ENCODE measurements at regions not wholly inside any gene's neighbourhood (a gene's known extent, or its start where the extent isn't known, plus 50 kb on each side); places are given as distances from the start of the nearest gene placed in this dataset.

DNA sequence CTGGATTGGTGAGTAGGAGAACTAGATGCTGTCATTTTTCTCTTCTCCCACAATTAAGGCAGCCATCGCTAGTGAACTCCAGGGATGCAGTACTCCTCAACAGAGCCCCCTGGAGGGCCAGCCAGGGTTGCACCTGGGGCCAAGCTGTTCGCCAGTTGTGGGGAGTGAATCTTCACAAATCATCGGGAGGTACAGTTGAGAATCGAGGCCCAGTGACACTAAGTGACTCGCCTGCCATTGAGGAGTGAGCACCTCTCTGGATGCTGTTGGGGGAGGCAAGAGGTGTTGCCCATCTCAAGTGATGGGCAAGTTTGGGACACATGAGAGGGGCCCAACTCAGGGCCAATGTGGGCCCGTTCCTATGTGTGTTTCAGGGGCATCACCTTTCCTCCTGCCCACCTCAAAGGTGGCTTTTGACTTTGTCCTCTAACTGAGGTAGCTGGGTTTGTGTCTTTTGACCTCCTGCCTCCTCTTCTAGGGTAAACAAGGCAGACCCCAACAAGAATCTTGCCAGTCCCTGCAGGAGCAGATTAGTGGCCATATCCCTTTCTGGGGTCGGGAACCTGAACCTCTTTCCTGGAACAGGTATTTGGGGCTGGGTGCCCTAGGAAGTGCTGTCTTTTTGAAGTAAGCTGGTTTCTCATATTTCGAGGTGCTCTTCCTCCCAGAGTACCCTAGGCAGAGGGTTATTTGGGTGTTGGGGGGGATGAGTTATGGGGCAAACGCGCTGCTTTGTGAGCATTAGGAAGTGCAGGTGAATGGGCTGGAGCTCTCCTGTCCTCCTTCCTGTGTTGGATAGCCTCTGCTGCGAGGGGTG is 181.2 kb downstream of the MACROH2A1 start:
- no peak for DNase-seq

GRCh38 chr5:135216471-135217343 is 182.3 kb downstream of the MACROH2A1 start:
- no peak for DNase-seq

GRCh38 chr5:135215617-135216470 is 181.8 kb upstream of the PITX1 start:
- DNase-seq: no peak

DNA sequence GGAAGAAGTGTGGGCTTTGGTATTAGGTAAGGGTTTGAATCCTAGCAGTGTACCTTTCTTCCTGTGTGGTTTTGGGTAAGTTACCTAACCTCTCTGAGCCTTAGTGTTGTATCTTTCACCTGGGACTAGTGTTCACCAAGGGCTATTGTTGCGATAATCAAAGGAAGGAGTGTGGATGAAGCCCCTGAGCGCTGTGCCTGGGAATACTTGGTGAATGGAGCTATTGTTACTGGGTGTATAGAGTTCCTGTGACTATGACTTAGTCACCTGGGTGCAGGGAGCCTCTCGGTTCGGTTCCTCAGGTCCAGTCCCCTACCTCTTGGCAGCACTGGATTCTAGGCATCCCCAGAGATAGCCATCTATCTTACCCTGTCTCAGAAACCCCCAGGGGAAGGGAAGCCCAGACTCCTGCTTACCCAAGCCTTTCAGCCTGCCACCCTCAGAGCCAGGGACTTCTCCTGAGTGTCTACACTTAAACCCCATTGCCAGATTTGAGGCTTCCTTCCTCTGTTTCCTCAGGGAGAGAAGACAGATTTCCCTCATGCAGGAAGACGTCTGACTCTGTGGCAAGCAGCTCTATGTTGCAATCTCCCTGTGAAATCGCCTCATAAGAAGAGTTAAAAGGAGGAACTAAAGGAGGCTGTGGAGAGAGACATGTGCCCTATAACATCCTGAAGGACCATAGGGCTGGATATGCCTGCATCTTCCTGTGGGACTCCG is 181.0 kb upstream of the PITX1 start:
- no peak for DNase-seq

GRCh38 chr5:135213466-135214239 is 179.6 kb upstream of the PITX1 start:
- no peak for DNase-seq

- no peak for DNase-seq
These were observed 179.0 kb upstream of the PITX1 start for GRCh38 chr5:135213027-135213386.

DNA sequence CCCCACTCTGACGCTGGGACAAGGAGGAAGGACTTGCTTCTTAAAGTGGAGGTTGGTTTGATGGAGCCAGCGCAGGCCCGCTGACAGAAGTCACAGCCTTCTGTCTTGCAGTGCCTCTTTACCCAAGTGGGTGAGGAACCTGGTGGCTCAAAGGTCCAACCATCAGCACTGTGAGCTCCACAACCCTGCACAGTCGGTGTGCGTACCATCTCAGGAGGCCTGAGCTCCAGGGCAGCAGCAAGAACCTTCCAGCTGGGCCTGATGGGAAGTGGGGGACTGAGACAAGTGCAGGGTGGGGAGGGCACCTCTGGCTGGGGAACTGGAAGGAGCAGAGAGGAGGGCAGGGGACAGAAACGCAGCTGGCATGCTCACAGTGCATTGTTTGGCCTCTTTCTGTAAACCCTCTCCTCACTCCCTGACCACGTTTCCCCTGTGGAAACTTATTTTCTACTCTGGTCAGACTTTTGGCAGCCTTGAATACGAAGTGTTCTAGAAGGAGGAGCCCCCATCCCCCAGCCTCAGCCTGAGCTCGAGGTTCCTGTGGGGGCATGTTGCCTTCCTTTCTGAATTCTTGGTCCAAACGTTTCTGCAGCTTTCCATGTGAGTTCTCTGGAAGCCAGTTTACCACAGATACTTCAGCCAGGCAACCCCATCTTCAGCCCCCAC is 178.5 kb upstream of the PITX1 start:
- DNase-seq: no peak

GRCh38 chr5:135211791-135212190 is 177.8 kb upstream of the PITX1 start:
- DNase-seq: no peak

DNA sequence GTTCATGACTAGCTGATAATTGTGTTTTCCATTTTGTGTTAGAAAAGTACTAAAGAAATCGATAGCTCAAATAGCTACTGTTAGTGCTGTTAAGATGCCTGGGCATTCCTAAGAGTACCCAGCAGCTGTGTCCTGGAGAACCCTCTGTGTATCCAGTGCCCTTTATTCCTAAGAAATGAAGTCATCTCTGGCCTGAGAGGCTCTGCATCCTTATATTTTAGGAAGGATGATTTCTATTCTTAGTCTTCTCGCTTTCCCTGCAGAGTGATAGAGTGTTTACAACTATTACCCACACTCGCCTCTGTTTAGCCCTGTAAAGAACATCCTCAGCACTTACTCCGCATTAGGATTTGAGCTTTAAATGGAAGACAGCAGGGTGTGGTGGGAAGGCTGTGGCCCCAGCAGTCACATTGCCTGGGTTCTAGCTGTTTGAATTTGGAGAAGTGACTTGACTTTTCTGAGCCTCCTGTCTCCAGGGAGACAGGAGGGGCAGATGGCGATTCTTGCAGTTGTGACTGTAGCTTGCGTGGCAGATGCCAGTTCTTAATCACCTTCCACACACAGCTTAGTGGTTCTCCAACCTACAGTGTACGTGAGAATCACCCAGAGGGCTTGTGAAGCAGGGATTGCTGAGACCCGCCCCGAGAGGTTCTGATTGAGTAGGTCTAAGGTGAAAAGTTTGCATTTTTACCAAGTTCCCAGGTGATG is 177.2 kb upstream of the PITX1 start:
- DNase-seq: no peak

DNA sequence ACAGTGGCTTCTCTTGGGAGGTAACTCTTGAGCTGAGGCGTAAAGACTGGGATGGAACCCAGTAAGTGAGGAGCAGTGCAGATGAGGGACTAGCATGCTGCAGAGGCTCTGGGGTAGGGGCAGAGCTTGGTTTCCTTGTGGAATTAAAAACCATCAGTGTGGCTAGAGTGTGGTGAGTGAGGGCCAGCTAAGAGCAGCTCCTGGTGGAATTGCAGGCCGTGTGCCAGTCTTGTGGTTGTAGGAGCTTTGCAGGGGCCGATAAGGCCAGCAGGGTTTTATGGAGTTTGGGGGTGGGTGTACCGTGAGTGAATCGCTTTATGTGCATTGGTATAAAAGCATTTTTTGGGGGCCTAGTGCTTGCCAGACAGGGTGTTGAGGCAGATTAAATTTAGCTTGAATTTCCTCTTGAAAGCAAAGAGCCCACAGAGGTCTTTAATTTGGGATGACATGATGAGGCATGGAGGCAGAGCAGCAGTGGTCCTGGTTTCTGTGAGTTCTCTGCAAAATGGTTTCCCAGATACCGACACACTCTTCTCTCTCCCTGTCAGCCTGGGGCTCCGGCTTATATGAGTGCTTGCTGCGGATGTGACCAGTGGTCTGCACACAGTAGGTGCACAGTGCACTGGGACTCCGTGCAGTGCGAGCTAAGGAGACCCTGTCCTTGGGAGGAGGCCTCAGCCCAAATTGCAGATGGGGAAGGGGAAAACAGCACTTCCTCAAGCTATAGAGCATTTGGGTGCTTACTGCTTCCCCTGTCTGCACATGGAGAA is 176.4 kb upstream of the PITX1 start:
- DNase-seq: no peak

DNA sequence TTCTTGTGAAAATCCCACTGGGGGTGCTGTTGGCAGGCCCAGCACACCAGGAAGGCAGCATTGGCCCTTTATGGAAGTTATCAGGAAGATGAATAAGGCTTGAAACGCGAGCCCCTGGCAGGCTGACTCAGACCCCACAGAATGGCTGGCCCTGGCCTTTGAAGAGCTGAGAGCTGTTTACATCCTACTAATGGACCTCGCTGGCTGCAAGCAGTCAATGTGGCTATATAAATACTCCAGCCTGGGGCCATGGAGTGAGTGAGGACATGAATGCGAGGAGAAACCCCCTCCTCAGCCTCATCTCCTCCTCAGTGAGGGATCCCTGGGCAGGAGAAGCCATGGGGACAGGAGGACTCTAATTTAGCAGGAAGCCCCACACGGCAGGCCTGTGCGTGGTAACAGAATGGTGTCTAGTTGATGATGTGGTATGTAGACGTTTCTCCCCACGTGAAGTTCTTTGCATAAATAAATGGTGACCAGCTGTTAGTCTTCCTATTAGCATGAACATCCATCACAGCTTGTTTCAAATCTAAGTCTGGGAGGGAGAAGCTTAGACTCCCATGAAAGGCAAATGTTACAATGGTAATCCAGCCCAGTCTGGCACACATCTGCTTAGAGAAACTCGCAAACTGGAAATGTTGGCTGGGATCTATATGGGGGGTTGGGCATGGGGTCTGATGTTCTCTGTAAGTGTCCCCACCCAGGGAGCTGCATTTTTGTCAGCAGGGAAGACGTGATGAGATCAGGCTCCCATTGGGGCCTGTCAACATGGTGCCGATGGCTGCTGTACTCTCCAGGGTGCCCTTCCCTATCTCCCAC is 175.1 kb upstream of the PITX1 start:
- no peak for DNase-seq

GRCh38 chr5:135208555-135208902 is 174.5 kb upstream of the PITX1 start:
- DNase-seq: no peak

- DNase-seq: no peak
These were observed 173.8 kb upstream of the PITX1 start for GRCh38 chr5:135207866-135208265.

GRCh38 chr5:135206862-135207261 is 172.8 kb upstream of the PITX1 start:
- DNase-seq: no peak

DNA sequence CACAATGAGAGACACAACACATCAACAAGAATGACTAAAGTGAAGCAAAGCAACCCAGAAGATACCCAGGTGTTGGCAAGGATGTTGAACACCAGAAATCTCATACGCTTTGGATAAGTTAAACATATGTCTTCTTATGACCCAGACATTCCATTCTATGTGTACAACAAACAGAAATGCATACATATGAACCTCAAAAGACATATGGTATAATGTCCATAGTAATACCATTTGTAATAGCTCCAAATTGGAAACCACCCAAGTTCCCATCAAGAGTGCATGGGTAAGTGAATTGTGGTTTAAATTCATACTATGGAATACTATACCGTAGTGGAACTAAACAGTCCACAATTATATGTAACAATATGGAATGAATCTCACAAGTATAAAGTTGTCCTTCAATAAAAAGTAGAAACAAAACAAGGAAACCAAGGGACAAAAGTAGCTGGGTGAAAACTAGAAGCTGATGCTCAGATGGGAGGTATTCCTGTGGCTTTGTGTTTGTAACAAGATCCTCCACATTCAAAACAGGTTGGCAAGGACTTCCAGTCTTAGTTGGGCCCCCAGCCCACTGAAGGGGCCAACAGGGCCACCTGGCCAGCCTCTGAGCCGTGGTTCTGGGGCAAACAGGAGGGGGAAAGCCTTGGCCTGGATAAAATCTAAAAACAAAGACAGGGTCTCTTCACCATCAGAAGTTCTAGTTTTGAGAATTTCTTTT is 171.8 kb upstream of the PITX1 start:
- DNase-seq: no peak

DNA sequence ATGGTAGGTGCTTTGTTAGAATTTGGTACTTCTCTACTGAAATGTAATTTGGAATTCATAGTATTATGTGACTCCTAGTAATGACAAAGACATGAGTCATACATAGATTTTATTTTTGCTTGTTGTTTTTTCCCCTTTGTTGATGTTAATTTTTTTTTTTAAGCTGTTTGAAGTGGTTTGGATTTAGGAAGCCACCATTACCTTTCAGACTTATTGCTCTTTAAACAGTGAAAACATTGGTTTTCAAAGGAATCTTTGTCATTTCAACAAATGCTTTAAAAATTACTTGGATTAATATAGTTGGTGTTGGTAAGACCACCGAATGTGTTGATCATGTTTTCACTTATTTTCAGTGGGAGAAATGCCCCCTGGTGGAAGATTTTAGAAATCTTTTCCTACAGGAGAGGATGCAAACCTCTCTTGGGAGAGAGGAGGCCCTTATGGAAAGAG is 170.1 kb upstream of the PITX1 start:
- no peak for DNase-seq

GRCh38 chr5:135203593-135204036 is 169.6 kb upstream of the PITX1 start:
- no peak for DNase-seq

DNA sequence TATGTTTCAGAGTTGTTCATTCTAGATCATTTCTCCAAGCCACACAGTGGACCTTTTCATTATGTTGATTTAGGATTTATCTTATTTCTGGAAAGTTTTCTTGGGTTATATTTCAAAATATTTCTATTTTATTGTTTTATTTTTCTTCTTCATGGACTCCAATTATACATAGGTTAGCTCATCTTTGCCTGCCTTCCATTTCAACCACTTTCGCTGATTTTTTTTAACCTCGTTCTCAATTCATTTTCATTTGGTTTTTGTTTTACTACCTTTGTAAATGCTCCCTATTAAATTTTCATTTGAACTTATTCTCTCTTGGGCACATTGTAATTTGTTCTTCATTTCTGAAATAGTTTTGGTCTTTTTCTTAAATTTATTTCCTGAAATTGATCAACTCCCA is 169.0 kb upstream of the PITX1 start:
- no peak for DNase-seq

All from activated CD4-positive, alpha-beta T cell treated with anti-CD3 and anti-CD28 coated beads, Interleukin-2, amount 50 U/mL, for 48 hours (primary cell).